Right lobe of liver (tissue), 4 donors: ENCODE measurements at regions not wholly inside any gene's neighbourhood (a gene's known extent, or its start where the extent isn't known, plus 50 kb on each side); places are given as distances from the start of the nearest gene placed in this dataset.

ENCODE experiments used
- POLR2A ChIP-seq: fragments of 450-650 bp; IDR thresholded peaks from one replicate; pipeline ENCODE4 v1.6.1; 2017; ENCODE audit warnings: antibody characterized with exemption, mild to moderate bottlenecking
- TF ChIP-seq, protein P1 (sequence below), 4 donors: fragments of 200-600 bp in 3 of 4; fragments of 450-650 bp in 1 of 4; IDR thresholded peaks; one replicate each; pipeline versions ENCODE4 v1.5.1 to v1.8.0; 2016 to 2022; ENCODE audit warnings: antibody characterized with exemption in 4 of 4, mild to moderate bottlenecking in 2 of 4
- donor health status: DM: no; HTN: no; CAD: no.
- donor health status: DM: no; HTN: no; CAD: no.
- donor health status: DM: no; HTN: yes; CAD: no.

- TF ChIP-seq, protein P1, sequence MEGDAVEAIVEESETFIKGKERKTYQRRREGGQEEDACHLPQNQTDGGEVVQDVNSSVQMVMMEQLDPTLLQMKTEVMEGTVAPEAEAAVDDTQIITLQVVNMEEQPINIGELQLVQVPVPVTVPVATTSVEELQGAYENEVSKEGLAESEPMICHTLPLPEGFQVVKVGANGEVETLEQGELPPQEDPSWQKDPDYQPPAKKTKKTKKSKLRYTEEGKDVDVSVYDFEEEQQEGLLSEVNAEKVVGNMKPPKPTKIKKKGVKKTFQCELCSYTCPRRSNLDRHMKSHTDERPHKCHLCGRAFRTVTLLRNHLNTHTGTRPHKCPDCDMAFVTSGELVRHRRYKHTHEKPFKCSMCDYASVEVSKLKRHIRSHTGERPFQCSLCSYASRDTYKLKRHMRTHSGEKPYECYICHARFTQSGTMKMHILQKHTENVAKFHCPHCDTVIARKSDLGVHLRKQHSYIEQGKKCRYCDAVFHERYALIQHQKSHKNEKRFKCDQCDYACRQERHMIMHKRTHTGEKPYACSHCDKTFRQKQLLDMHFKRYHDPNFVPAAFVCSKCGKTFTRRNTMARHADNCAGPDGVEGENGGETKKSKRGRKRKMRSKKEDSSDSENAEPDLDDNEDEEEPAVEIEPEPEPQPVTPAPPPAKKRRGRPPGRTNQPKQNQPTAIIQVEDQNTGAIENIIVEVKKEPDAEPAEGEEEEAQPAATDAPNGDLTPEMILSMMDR (IDR thresholded peaks at IDR 0.05) = no peak
- no peak for TF ChIP-seq POLR2A
Measured at GRCh38 chr1:213751064-213751397, 236.7 kb upstream of the PROX1 start.
